ENCODE measurements at regions not wholly inside any gene's neighbourhood (a gene's known extent, or its start where the extent isn't known, plus 50 kb on each side); places are given as distances from the start of the nearest gene placed in this dataset.

- Mint-ChIP-seq H3K4me3 (no peak overlapping the region), H3K36me3 (ENCODE audit: low read depth) (no peaks in the 10 kb centered on the region), H3K4me1 (no peaks in the 10 kb centered on the region), H3K27me3 (ENCODE audit: low read depth) (peaks cover 44% of the 10 kb centered on the region), H3K27ac (no peak overlapping the region), H3K9me3 (no peaks in the 10 kb centered on the region)
- no peak for TF ChIP-seq CTCF (IDR thresholded peaks at IDR 0.05; ENCODE audit: unreplicated experiment in 3 of 3)
Measured at GRCh38 chr22:49034836-49035817, 792.5 kb downstream of the BRD1 start.

GRCh38 chr22:49033616-49034015, 794.1 kb downstream of the BRD1 start:
- TF ChIP-seq CTCF (IDR thresholded peaks at IDR 0.05; ENCODE audit: unreplicated experiment in 3 of 3), result no peak
- H3K36me3 Mint-ChIP-seq (ENCODE audit: low read depth), result no peaks in the 10 kb centered on the region
- H3K9me3 Mint-ChIP-seq, result peaks cover 3% of the 10 kb centered on the region
- no peak overlapping the region for H3K27ac Mint-ChIP-seq
- H3K27me3 Mint-ChIP-seq (ENCODE audit: low read depth), result peaks cover 38% of the 10 kb centered on the region
- no peaks in the 10 kb centered on the region for H3K4me1 Mint-ChIP-seq
- H3K4me3 Mint-ChIP-seq, result no peak overlapping the region

- no peak overlapping the region for H3K27ac Mint-ChIP-seq
- no peak for TF ChIP-seq CTCF (IDR thresholded peaks at IDR 0.05; ENCODE audit: unreplicated experiment in 3 of 3)
- H3K27me3 Mint-ChIP-seq (ENCODE audit: low read depth), result peaks cover 39% of the 10 kb centered on the region
- H3K36me3 Mint-ChIP-seq (ENCODE audit: low read depth), result no peaks in the 10 kb centered on the region
- H3K4me3 Mint-ChIP-seq, result no peak overlapping the region
- peaks cover 3% of the 10 kb centered on the region for H3K9me3 Mint-ChIP-seq
- H3K4me1 Mint-ChIP-seq, result no peaks in the 10 kb centered on the region
Measured at GRCh38 chr22:49032821-49033220, 794.9 kb downstream of the BRD1 start.

- peaks cover 49% of the 10 kb centered on the region for H3K27me3 Mint-ChIP-seq (ENCODE audit: low read depth)
- no peaks in the 10 kb centered on the region for H3K4me1 Mint-ChIP-seq
- no peak for TF ChIP-seq CTCF (IDR thresholded peaks at IDR 0.05; ENCODE audit: unreplicated experiment in 3 of 3)
- H3K9me3 Mint-ChIP-seq, result peaks cover 3% of the 10 kb centered on the region
- H3K4me3 Mint-ChIP-seq, result no peak overlapping the region
- H3K36me3 Mint-ChIP-seq (ENCODE audit: low read depth), result no peaks in the 10 kb centered on the region
- no peak overlapping the region for H3K27ac Mint-ChIP-seq
Measured at GRCh38 chr22:49031746-49032330, 795.8 kb downstream of the BRD1 start.

- Mint-ChIP-seq H3K27me3 (ENCODE audit: low read depth) (peaks cover 57% of the 10 kb centered on the region), H3K36me3 (ENCODE audit: low read depth) (no peaks in the 10 kb centered on the region), H3K27ac (no peak overlapping the region), H3K4me1 (no peaks in the 10 kb centered on the region), H3K4me3 (no peak overlapping the region), H3K9me3 (peaks cover 3% of the 10 kb centered on the region)
- no peak for TF ChIP-seq CTCF (IDR thresholded peaks at IDR 0.05; ENCODE audit: unreplicated experiment in 3 of 3)
Measured at GRCh38 chr22:49028111-49028510, 799.6 kb downstream of the BRD1 start.

Data from nephron (organoid).